MCF 10A (cell line): ENCODE measurements at regions not wholly inside any gene's neighbourhood (a gene's known extent, or its start where the extent isn't known, plus 50 kb on each side); places are given as distances from the start of the nearest gene placed in this dataset.

Experiments
- BruUV-seq: library from RNA; stranded (reverse); fragments of 400-500 nt; replicated peaks from 2 replicates; lab custom pipeline; 2021; lab: Mats Ljungman, UMichigan
- CTCF ChIA-PET: fragments of 300-600 bp; sonication (Branson Sonifier 250); formaldehyde crosslinking; extraction: SDS; loops from one replicate; lab custom pipeline; 2021; ENCODE audit warnings: antibody characterized with exemption, inconsistent platforms; lab: Yijun Ruan, JAX
- POLR2A ChIA-PET: fragments of 300-600, 350-650 bp; sonication (Branson Sonifier 250); formaldehyde crosslinking; extraction: SDS; loops from one replicate; lab custom pipeline; 2020; ENCODE audit warnings: antibody characterized with exemption, inconsistent platforms; lab: Yijun Ruan, JAX
- DNase-seq: peaks from one replicate; pipeline ENCODE4 v3.0.0-alpha.2; 2018; ENCODE audit not compliant: unreplicated experiment
- H3K27ac Mint-ChIP-seq: one replicate; pipeline ENCODE4 v1.8.0; 2022; ENCODE audit warnings: mild to moderate bottlenecking, low read depth, mixed read lengths; ENCODE audit not compliant: unreplicated experiment
- H3K27me3 Mint-ChIP-seq: one replicate; pipeline ENCODE4 v1.8.0; 2022; ENCODE audit warnings: mixed read lengths; ENCODE audit not compliant: insufficient read depth, unreplicated experiment
- H3K36me3 Mint-ChIP-seq: one replicate; pipeline ENCODE4 v1.8.0; 2022; ENCODE audit warnings: mild to moderate bottlenecking, moderate library complexity, mixed read lengths; ENCODE audit not compliant: insufficient read depth, unreplicated experiment
- H3K4me1 Mint-ChIP-seq: one replicate; pipeline ENCODE4 v1.8.0; 2022; ENCODE audit warnings: mixed read lengths; ENCODE audit not compliant: insufficient read depth, unreplicated experiment
- H3K4me3 Mint-ChIP-seq: one replicate; pipeline ENCODE4 v1.8.0; 2022; ENCODE audit warnings: mild to moderate bottlenecking, moderate library complexity, mixed read lengths; ENCODE audit not compliant: unreplicated experiment
- H3K9me3 Mint-ChIP-seq: one replicate; pipeline ENCODE4 v1.8.0; 2022; ENCODE audit warnings: mixed read lengths; ENCODE audit not compliant: unreplicated experiment
- CTCF ChIP-seq: fragments of 200-600 bp; IDR thresholded peaks from one replicate; pipeline ENCODE4 v1.8.0; 2022; ENCODE audit warnings: antibody characterized with exemption, mild to moderate bottlenecking; ENCODE audit not compliant: unreplicated experiment
- intact Hi-C: fragments of 100-400 bp; cut with micrococcal nuclease; formaldehyde crosslinking; loops from 2 replicates; pipeline ENCODE4 v1.14.1; 2022

DNA sequence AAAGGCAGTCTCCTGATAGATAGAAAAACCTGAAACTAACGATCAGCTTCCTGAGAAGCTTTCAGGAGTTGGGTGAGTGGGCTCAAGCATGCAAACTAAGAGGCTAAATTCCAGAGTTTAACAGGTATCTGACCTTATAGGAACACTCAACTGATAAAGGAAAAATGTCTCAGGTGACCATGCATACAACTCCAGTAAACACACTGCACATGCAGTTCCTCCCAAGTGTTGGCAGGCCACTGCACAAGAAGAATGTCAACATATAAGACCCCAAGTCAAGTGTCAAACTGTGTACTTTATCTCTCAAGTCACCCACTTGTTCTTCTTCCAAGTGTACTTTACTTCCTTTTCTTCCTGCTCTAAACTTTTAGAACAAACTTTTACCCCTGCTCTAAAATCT lies 981.2 kb downstream of the FAM133A start:
- ChIA-PET CTCF (no interaction called here), POLR2A (no interaction called here)
- peaks cover 9% of the 10 kb centered on the region for H3K9me3 Mint-ChIP-seq
- intact Hi-C loops = no loop called here
- no peaks in the 10 kb centered on the region for H3K36me3 Mint-ChIP-seq
- TF ChIP-seq CTCF = no peak
- DNase-seq = no peak
- BruUV-seq = no TSS peak
- no peak overlapping the region for H3K27ac Mint-ChIP-seq
- H3K4me3 Mint-ChIP-seq = no peak overlapping the region
- peaks cover under 1% of the 10 kb centered on the region for H3K27me3 Mint-ChIP-seq
- H3K4me1 Mint-ChIP-seq = no peaks in the 10 kb centered on the region

- no TSS peak for BruUV-seq
- ChIA-PET POLR2A (no interaction called here), CTCF (interaction anchor here (1.0 kb wide), 1 partner anchor 374 kb away, joined by 3 read pairs; no protein-coding TSS in a partner anchor)
- intact Hi-C loops = no loop called here
- DNase-seq = peak; percentile 33
- no peak for TF ChIP-seq CTCF
- H3K27me3 Mint-ChIP-seq = no peaks in the 10 kb centered on the region
- no peak overlapping the region for H3K4me3 Mint-ChIP-seq
- H3K36me3 Mint-ChIP-seq = peaks cover 6% of the 10 kb centered on the region
- no peaks in the 10 kb centered on the region for H3K4me1 Mint-ChIP-seq
- H3K9me3 Mint-ChIP-seq = peaks cover 7% of the 10 kb centered on the region
- H3K27ac Mint-ChIP-seq = no peak overlapping the region
Measured at GRCh38 chrX:94662689-94663088, 988.7 kb downstream of the FAM133A start.

DNA sequence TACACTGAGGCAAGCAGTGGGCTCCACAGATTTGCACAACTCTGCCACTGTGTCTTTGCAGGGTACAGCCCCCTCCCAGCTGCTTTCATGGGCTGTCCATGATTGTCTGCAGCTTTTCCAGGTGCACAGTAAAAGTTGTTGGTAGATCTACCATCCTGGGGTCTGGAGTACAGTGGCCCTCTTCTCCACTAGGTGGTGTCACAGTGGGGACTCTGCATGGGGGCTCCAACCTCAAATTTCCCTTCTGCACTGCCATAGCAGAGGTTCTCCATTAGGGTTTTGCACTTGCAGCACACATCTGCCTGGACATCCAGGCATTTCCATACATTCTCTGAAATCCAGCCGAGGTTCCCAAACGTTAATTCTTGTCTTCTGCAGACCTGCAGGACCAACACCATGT lies 1002.3 kb downstream of the FAM133A start:
- Mint-ChIP-seq H3K27me3 (peaks cover 43% of the 10 kb centered on the region), H3K4me3 (no peak overlapping the region), H3K27ac (no peak overlapping the region), H3K9me3 (no peaks in the 10 kb centered on the region), H3K4me1 (no peaks in the 10 kb centered on the region), H3K36me3 (no peaks in the 10 kb centered on the region)
- no TSS peak for BruUV-seq
- ChIA-PET POLR2A (no interaction called here), CTCF (no interaction called here)
- no peak for TF ChIP-seq CTCF
- DNase-seq = no peak
- intact Hi-C loops = no loop called here

GRCh38 chrX:94686071-94686470 lies 1012.1 kb downstream of the FAM133A start:
- H3K27ac Mint-ChIP-seq = no peak overlapping the region
- no peaks in the 10 kb centered on the region for H3K9me3 Mint-ChIP-seq
- TF ChIP-seq CTCF = no peak
- H3K27me3 Mint-ChIP-seq = peaks cover 33% of the 10 kb centered on the region
- ChIA-PET POLR2A (no interaction called here), CTCF (no interaction called here)
- no peak overlapping the region for H3K4me3 Mint-ChIP-seq
- no peaks in the 10 kb centered on the region for H3K36me3 Mint-ChIP-seq
- no peaks in the 10 kb centered on the region for H3K4me1 Mint-ChIP-seq
- no TSS peak for BruUV-seq
- no peak for DNase-seq
- intact Hi-C loops = no loop called here
